OCI-LY3 (cell line): ENCODE measurements at regions not wholly inside any gene's neighbourhood (a gene's known extent, or its start where the extent isn't known, plus 50 kb on each side); places are given as distances from the start of the nearest gene placed in this dataset.

ENCODE experiments used
- EZH2phosphoT487 ChIP-seq: fragments of 200-600 bp; shearing (Covaris generic); IDR thresholded peaks from 2 replicates; pipeline ENCODE4 v1.6.1; 2018; ENCODE audit warnings: antibody characterized with exemption, mixed run types, low read depth
- TF ChIP-seq, protein P1 (sequence below): fragments of 200-600, 300-600 bp; sonication (generic); IDR thresholded peaks from 2 replicates; pipeline ENCODE4 v1.5.1; 2014; ENCODE audit warnings: antibody characterized with exemption, low read length, low read depth

DNA sequence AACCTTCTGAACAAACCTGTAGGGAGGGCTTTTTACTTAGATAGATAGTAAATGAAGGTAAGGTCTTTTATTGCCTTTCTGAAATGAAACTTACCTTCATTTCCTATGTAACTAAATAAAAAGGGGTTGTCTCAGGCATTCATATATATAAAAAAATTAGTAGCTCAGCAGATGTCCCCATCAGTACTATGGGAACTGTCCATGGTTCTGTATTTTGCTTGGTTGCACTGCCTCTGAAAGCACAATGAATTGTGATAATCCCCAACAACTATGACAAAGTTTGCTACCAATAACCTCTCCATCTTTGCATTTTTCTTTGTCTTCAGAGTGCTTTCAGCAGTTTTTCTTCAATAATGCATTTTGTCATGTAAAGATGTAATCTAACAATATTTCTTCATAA, 222.4 kb downstream of the SLIT2 start:
- no peak for TF ChIP-seq EZH2phosphoT487
- TF ChIP-seq, protein P1, sequence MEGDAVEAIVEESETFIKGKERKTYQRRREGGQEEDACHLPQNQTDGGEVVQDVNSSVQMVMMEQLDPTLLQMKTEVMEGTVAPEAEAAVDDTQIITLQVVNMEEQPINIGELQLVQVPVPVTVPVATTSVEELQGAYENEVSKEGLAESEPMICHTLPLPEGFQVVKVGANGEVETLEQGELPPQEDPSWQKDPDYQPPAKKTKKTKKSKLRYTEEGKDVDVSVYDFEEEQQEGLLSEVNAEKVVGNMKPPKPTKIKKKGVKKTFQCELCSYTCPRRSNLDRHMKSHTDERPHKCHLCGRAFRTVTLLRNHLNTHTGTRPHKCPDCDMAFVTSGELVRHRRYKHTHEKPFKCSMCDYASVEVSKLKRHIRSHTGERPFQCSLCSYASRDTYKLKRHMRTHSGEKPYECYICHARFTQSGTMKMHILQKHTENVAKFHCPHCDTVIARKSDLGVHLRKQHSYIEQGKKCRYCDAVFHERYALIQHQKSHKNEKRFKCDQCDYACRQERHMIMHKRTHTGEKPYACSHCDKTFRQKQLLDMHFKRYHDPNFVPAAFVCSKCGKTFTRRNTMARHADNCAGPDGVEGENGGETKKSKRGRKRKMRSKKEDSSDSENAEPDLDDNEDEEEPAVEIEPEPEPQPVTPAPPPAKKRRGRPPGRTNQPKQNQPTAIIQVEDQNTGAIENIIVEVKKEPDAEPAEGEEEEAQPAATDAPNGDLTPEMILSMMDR: no peak
